ENCODE measurements at regions not wholly inside any gene's neighbourhood (a gene's known extent, or its start where the extent isn't known, plus 50 kb on each side); places are given as distances from the start of the nearest gene placed in this dataset.

- TF ChIP-seq, protein P1, sequence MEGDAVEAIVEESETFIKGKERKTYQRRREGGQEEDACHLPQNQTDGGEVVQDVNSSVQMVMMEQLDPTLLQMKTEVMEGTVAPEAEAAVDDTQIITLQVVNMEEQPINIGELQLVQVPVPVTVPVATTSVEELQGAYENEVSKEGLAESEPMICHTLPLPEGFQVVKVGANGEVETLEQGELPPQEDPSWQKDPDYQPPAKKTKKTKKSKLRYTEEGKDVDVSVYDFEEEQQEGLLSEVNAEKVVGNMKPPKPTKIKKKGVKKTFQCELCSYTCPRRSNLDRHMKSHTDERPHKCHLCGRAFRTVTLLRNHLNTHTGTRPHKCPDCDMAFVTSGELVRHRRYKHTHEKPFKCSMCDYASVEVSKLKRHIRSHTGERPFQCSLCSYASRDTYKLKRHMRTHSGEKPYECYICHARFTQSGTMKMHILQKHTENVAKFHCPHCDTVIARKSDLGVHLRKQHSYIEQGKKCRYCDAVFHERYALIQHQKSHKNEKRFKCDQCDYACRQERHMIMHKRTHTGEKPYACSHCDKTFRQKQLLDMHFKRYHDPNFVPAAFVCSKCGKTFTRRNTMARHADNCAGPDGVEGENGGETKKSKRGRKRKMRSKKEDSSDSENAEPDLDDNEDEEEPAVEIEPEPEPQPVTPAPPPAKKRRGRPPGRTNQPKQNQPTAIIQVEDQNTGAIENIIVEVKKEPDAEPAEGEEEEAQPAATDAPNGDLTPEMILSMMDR (IDR thresholded peaks at IDR 0.05), result no peak
- TF ChIP-seq EP300 (IDR thresholded peaks at IDR 0.05), result no peak
Observed at GRCh38 chr9:74083681-74084433, 413.3 kb upstream of the RORB start.

Data from stomach (tissue), 4 donors.